ENCODE measurements at regions not wholly inside any gene's neighbourhood (a gene's known extent, or its start where the extent isn't known, plus 50 kb on each side); places are given as distances from the start of the nearest gene placed in this dataset.

DNA sequence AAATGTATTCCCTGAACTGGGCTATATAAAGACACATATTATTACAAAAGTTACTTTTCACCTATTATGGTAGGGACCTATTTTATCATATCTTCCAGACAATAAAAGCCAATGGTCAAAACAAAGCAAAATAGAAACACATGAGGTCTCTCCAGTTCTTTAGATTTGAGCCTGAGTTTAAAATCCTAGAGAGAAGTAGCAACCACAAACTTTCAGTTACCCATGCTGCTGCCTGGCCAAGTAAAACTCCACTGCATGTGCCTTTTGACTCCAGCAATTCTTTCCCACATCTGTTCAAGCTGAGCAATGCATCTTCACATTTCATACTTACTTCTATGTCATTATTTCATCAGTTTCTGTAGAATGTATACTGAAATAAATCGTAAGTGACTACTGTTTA is 405.3 kb downstream of the STK39 start:
- TF ChIP-seq, protein P1, sequence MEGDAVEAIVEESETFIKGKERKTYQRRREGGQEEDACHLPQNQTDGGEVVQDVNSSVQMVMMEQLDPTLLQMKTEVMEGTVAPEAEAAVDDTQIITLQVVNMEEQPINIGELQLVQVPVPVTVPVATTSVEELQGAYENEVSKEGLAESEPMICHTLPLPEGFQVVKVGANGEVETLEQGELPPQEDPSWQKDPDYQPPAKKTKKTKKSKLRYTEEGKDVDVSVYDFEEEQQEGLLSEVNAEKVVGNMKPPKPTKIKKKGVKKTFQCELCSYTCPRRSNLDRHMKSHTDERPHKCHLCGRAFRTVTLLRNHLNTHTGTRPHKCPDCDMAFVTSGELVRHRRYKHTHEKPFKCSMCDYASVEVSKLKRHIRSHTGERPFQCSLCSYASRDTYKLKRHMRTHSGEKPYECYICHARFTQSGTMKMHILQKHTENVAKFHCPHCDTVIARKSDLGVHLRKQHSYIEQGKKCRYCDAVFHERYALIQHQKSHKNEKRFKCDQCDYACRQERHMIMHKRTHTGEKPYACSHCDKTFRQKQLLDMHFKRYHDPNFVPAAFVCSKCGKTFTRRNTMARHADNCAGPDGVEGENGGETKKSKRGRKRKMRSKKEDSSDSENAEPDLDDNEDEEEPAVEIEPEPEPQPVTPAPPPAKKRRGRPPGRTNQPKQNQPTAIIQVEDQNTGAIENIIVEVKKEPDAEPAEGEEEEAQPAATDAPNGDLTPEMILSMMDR (optimal IDR thresholded peaks at IDR 0.05 in 1 of 3, IDR thresholded peaks at IDR 0.05 in 1 of 3, conservative IDR thresholded peaks at IDR 0.05 in 1 of 3; ENCODE audit: extremely low read depth in 1 of 3, insufficient read depth in 2 of 3, low read length in 3 of 3): no peak
- no peak for TF ChIP-seq EZH2 (IDR thresholded peaks at IDR 0.05; ENCODE audit: low read length)

Data from keratinocyte (primary cell).